LNCAP (cell line): ENCODE measurements at regions not wholly inside any gene's neighbourhood (a gene's known extent, or its start where the extent isn't known, plus 50 kb on each side); places are given as distances from the start of the nearest gene placed in this dataset.

Experiments used
- CTCF ChIP-seq: fragments of 450-650 bp; IDR thresholded peaks from 2 replicates; pipeline ENCODE4 v1.5.1; 2017; ENCODE audit warnings: mild to moderate bottlenecking

GRCh38 chr7:3159445-3159844, 115.8 kb upstream of the CARD11 start:
- no peak for TF ChIP-seq CTCF

- no peak for TF ChIP-seq CTCF
Measured at GRCh38 chr7:3162289-3162688, 118.6 kb upstream of the CARD11 start.

- TF ChIP-seq CTCF = no peak
Measured at GRCh38 chr7:3164380-3164792, 120.7 kb upstream of the CARD11 start.

- no peak for TF ChIP-seq CTCF
Measured at GRCh38 chr7:3165681-3166580, 122.3 kb upstream of the CARD11 start.

GRCh38 chr7:3167551-3167950, 123.9 kb upstream of the CARD11 start:
- no peak for TF ChIP-seq CTCF

- no peak for TF ChIP-seq CTCF
Measured at GRCh38 chr7:3168370-3168769, 124.7 kb upstream of the CARD11 start.

GRCh38 chr7:3168869-3169268, 125.2 kb upstream of the CARD11 start:
- TF ChIP-seq CTCF = no peak
